ENCODE measurements at regions not wholly inside any gene's neighbourhood (a gene's known extent, or its start where the extent isn't known, plus 50 kb on each side); places are given as distances from the start of the nearest gene placed in this dataset.

DNA sequence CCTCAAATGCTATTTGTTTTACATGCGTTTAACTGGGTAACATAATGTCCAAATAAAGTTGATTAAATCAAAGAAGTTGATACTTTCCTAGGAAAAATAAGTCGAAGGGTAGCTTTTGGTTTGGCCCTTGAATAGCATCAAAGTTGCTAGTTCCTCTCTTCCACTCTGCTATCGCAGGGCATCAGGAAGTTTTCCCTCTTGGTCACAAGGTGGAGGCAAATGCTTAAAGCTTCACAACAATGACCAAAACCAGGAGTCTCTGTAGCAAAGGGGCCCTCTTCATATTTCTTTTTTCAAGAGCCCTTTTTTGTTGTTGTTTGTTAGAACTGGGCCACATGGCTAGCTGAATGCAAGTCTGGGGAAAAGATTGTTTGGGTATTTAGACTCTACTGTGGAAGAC, 668.4 kb downstream of the KCNT2 start:
- intact Hi-C loops (cut with micrococcal nuclease): no loop called here
- H3K27me3 Mint-ChIP-seq: no peaks in the 10 kb centered on the region
- no peak for DNase-seq
- TF ChIP-seq, protein P1, sequence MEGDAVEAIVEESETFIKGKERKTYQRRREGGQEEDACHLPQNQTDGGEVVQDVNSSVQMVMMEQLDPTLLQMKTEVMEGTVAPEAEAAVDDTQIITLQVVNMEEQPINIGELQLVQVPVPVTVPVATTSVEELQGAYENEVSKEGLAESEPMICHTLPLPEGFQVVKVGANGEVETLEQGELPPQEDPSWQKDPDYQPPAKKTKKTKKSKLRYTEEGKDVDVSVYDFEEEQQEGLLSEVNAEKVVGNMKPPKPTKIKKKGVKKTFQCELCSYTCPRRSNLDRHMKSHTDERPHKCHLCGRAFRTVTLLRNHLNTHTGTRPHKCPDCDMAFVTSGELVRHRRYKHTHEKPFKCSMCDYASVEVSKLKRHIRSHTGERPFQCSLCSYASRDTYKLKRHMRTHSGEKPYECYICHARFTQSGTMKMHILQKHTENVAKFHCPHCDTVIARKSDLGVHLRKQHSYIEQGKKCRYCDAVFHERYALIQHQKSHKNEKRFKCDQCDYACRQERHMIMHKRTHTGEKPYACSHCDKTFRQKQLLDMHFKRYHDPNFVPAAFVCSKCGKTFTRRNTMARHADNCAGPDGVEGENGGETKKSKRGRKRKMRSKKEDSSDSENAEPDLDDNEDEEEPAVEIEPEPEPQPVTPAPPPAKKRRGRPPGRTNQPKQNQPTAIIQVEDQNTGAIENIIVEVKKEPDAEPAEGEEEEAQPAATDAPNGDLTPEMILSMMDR (IDR thresholded peaks at IDR 0.05): no peak
- H3K36me3 Mint-ChIP-seq (ENCODE audit: low read depth): no peaks in the 10 kb centered on the region
- no peak for ATAC-seq (ENCODE audit: low read depth)
- H3K9me3 Mint-ChIP-seq: no peaks in the 10 kb centered on the region
- H3K4me3 Mint-ChIP-seq: no peak overlapping the region
- ChIA-PET POLR2A (no interaction called here), CTCF (no interaction called here)
- H3K4me1 Mint-ChIP-seq: no peaks in the 10 kb centered on the region
- H3K27ac Mint-ChIP-seq: no peak overlapping the region

DNA sequence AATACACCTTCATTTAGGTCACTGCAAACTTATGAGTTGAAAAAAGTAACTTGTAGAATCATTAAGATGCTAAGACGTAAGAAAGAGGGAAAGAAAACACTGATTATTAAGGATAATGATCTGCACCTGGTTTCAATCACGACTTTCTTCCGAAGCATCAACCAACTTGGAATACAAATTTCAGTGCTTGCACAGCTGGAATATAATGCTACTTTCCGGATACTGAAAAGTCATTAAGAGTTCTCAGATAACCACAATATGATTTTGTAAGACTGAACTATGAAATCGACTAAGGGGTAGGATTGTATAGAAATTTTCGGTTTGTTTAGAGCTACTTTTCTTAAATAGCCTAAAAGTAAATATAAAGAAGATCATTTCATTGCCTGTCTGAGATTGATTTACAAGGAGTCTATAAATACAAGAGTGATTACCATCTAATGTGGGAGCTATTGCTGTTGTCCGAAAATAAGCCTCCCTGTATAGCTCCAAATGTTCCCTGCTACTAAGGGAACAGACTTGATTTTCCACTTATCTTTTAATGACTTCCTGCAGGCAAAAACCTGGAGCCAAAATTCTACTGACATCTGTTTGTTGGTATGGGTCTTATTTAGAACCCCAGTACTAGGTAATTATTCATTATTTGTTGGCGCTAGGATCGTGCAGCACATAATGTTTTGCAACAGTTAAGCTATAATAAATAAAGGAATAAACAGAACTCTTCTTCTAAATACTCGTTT, 673.3 kb downstream of the KCNT2 start:
- no peak overlapping the region for H3K4me3 Mint-ChIP-seq
- TF ChIP-seq, protein P1 (IDR thresholded peaks at IDR 0.05): no peak
- ChIA-PET POLR2A (no interaction called here), CTCF (no interaction called here)
- no peaks in the 10 kb centered on the region for H3K36me3 Mint-ChIP-seq (ENCODE audit: low read depth)
- ATAC-seq (ENCODE audit: low read depth) (no peak), DNase-seq (no peak)
- H3K4me1 Mint-ChIP-seq: no peaks in the 10 kb centered on the region
- H3K9me3 Mint-ChIP-seq: no peaks in the 10 kb centered on the region
- no peak overlapping the region for H3K27ac Mint-ChIP-seq
- intact Hi-C loops (cut with micrococcal nuclease): no loop called here
- no peaks in the 10 kb centered on the region for H3K27me3 Mint-ChIP-seq

DNA sequence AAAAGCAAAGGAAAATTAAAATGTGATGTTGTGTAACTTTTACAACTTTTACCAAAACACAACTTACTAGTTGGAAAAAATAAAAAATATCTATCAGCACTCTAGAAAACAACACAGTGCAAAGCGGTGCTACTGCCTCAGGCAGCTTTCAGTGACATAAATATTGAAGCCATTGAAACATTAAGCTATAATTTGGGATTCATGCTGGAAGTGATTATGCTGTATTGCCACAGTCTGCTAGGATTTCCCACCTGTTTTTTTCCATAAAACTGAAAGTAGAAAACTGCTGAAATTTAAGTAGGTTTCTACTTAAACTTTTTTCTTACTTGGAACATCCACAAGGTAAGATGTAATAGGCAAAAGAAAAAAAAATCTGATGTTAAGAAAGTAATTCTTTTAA, 674.4 kb downstream of the KCNT2 start:
- intact Hi-C loops (cut with micrococcal nuclease): no loop called here
- no peaks in the 10 kb centered on the region for H3K36me3 Mint-ChIP-seq (ENCODE audit: low read depth)
- no peak overlapping the region for H3K27ac Mint-ChIP-seq
- ChIA-PET POLR2A (no interaction called here), CTCF (no interaction called here)
- no peaks in the 10 kb centered on the region for H3K27me3 Mint-ChIP-seq
- no peak overlapping the region for H3K4me3 Mint-ChIP-seq
- no peak for ATAC-seq (ENCODE audit: low read depth)
- DNase-seq: no peak
- TF ChIP-seq, protein P1 (IDR thresholded peaks at IDR 0.05): no peak
- no peaks in the 10 kb centered on the region for H3K9me3 Mint-ChIP-seq
- H3K4me1 Mint-ChIP-seq: no peaks in the 10 kb centered on the region

DNA sequence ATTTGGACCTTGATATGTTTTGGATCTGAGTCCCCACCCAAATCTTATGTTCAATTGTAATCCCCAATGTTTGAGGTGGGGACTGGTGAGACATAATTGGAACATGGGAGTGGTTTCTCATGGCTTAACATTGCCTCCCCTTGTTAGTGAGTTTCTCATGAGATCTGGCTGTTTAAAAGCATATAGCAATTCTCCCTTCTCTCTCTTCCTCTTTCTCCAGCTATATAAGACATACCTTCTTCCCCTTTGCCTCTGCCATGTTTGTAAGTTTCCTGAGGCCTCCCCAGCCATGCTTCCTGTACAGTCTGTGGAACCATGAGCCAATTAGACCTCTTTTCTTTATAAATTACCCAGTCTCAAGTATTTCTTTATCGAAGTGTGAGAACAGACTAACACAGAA, 692.4 kb downstream of the KCNT2 start:
- H3K27ac Mint-ChIP-seq: no peak overlapping the region
- ATAC-seq (ENCODE audit: low read depth): no peak
- no peak overlapping the region for H3K4me3 Mint-ChIP-seq
- H3K9me3 Mint-ChIP-seq: no peaks in the 10 kb centered on the region
- no peaks in the 10 kb centered on the region for H3K27me3 Mint-ChIP-seq
- H3K36me3 Mint-ChIP-seq (ENCODE audit: low read depth): no peaks in the 10 kb centered on the region
- no peak for DNase-seq
- no peaks in the 10 kb centered on the region for H3K4me1 Mint-ChIP-seq
- intact Hi-C loops (cut with micrococcal nuclease): no loop called here
- TF ChIP-seq, protein P1 (IDR thresholded peaks at IDR 0.05): no peak
- ChIA-PET POLR2A (no interaction called here), CTCF (no interaction called here)

DNA sequence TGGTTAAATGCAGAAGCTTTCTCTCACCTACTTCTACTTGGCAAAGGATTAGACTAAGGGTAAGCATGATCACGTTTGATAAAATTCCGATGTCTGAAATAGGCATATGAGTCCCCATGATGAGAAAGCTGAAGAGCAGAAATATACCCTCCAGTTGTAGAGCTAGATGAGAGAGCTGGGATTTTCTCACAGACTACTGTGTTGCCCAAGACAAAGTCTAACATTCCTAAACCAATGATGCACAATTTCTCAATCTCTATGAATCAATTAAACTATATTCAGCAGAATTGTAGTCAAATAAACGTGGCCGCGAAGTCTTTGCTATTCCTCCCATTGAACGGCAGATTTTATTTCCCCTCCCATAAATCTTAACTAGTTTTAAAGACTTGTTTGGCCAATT, 699.2 kb downstream of the KCNT2 start:
- no peaks in the 10 kb centered on the region for H3K27me3 Mint-ChIP-seq
- no peaks in the 10 kb centered on the region for H3K36me3 Mint-ChIP-seq (ENCODE audit: low read depth)
- TF ChIP-seq, protein P1 (IDR thresholded peaks at IDR 0.05): no peak
- no peaks in the 10 kb centered on the region for H3K9me3 Mint-ChIP-seq
- no peak overlapping the region for H3K27ac Mint-ChIP-seq
- no peak for DNase-seq
- no peaks in the 10 kb centered on the region for H3K4me1 Mint-ChIP-seq
- CTCF ChIA-PET: no interaction called here
- no peak overlapping the region for H3K4me3 Mint-ChIP-seq
- intact Hi-C loops (cut with micrococcal nuclease): no loop called here
- POLR2A ChIA-PET: no interaction called here
- no peak for ATAC-seq (ENCODE audit: low read depth)
